Activated CD8-positive, alpha-beta memory T cell treated with anti-CD3 and anti-CD28 coated beads, Interleukin-2, amount 50 U/mL, for 24 hours (primary cell): ENCODE measurements at regions not wholly inside any gene's neighbourhood (a gene's known extent, or its start where the extent isn't known, plus 50 kb on each side); places are given as distances from the start of the nearest gene placed in this dataset.

Source experiments
- DNase-seq: peaks from one replicate; pipeline ENCODE4 v3.0.0-alpha.2; 2020; ENCODE audit errors: extremely low read depth

DNA sequence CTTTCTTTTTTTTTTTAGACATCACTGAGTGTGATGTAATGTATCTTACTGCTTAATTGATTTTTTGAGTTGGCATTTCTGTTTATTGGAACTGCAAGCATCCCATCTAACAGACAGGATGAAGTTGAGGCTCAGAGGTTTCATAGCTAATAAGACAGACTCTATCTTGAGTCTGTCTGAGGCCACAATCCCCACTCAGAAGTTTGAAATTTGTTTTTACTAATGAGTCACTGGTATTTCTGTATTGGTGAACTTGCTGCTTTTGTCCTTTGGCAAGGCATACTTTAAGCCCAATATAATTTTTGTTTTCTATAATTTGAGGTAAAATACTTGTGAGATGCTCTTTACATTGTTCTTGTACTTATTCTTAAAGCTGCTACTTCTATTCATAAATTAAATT lies 491.2 kb downstream of the PSAT1 start:
- no peak for DNase-seq

DNA sequence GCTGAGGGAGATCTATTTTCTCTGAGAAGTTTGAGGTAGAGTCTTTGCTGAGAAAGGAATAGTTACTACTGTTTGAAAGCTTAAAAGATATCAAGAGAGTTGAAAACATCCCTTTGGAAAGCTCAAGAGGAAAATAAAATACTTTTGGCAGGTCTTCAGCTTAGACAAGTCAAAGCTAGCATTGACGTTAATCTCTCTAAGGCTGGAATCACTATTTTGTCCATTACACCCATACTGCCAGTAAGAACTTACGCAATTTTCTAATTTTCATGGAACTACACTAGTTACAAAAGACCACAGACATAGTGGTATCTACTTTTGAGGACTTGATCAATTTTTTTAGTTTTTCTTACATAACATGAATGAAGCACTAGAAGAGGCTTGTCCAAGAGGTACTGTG lies 494.9 kb downstream of the PSAT1 start:
- no peak for DNase-seq

GRCh38 chr9:78792745-78793144 lies 495.8 kb downstream of the PSAT1 start:
- DNase-seq, result no peak

GRCh38 chr9:78805771-78806170 lies 508.8 kb downstream of the PSAT1 start:
- DNase-seq, result no peak

GRCh38 chr9:78806492-78807160 lies 509.7 kb downstream of the PSAT1 start:
- DNase-seq, result no peak

DNA sequence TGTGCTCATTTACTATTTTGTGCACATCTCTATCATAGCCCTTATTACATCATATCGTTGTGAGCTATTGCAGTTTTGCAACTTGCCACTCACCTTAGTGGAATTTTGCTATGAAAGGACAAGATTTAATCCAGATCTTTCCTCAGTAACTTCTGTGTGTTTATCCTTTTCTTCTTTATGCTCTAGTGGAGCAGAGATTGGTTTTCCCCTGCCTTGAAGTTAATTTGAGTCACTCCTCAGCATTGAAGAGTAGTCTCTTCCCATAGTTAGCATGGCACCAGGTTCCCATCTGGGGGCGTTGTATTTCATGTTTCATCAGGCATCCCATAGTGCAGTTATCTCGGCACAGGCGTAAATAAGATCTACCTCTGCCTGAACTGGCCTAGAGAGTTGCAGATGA lies 510.4 kb downstream of the PSAT1 start:
- DNase-seq, result no peak

DNA sequence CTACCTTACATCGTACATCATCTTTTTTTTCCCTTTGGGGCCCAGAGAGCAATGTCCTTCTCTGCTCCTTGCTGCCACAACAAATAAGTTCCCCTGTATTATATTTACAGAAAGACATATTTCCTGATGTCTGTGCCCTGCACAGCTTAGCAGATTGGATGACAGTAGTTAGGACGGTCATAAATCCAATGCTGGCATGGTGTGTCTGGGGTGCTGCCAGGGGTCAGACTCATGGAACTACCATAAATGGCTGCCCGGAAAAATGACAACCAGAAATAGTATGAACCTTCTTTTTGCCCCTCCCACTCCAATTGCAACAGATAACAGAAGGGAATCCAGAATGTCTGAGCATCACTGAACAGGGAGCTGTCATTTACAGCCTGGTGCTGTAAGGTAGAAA lies 511.1 kb downstream of the PSAT1 start:
- DNase-seq, result no peak

DNA sequence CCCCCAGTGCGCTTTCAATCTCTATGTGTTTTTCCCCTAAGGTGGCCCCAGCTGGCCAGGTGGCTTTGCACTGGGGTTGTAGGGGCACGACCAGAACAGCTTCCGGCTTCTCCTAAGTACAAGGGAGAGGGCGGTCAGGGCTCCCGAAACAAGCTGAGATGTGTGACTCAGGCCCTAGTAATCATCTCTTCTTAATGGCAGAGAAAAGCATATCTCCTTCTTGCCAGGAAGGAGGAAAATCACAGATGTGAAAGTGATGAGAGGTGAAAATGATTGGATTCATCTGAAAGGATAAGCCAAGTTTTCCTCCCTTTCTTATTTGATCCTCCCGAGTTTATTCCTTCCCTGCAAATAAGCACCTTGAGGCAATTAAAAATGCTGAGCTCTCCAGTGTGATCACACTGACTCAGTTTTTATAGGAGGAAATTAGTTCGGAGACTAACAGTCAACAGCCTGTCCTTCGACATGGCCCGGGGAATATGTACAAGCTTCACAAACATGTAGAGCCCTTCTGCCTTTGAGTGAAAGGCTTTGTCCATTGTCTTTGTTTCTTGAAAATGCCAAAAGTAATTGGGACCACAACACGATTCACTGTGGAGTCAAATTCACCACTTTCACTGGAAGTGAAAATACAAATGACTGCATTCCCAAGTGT lies 514.8 kb downstream of the PSAT1 start:
- DNase-seq, result no peak

GRCh38 chr9:78812665-78813064 lies 515.7 kb downstream of the PSAT1 start:
- no peak for DNase-seq

- DNase-seq, result no peak
These were observed 516.8 kb downstream of the PSAT1 start for GRCh38 chr9:78813602-78814180.

- DNase-seq, result no peak
These were observed 524.3 kb downstream of the PSAT1 start for GRCh38 chr9:78821126-78821822.

DNA sequence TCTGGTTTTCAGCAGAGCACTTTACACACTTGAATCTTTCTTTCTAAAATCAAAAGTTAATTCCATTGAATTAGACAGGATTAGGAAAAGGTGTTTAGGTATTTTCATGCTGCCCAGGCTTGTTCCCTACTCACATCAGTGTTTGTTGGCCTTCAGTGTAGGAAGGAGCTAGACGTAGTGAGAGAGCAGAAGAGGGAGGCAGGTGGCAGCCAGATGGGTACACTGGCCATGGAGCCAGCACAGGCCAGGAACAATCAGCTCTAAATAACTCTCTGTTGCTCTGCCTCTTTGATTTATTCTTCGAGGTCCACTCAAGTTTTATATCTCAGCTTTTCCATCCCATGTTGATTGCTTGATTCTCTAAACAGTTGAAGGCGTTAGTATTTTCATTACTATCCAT lies 529.6 kb downstream of the PSAT1 start:
- no peak for DNase-seq

DNA sequence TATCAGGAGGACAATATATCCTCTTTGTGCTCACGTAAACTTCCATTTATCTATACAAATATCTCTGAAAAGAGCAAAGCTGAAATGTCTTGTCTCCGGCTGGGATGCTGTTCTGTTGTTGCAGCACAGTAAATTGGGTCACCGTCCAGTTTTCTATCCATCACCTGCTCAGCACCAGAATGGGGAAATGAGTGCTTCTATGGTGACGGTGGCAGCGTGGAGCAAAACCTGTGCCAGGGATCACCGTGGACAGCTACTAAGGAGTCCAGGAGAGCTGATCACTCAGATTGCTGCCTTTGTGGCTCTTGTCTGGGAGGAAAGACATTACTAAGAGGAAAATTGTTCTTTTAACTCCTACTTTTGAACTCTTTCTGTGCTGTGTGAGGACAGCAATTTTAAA lies 531.6 kb downstream of the PSAT1 start:
- DNase-seq, result no peak

DNA sequence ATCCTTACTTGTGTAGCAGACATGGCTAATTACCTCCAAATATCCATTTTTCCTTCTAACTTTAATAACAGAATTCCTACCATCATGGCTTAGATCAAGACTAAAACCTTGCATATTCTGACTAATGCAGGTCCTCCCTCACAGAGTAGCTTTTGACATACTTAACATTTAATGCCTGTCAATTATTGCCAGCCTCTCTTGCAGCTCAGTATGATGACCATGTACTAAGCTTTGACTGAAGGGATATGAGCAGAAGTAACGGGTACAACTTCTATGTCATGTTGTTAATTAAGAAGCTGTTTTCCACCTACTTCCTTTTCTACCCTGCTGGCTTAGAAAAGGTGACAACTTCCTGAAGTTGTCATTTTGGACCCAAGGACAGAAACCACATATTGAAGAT lies 533.4 kb downstream of the PSAT1 start:
- no peak for DNase-seq

DNA sequence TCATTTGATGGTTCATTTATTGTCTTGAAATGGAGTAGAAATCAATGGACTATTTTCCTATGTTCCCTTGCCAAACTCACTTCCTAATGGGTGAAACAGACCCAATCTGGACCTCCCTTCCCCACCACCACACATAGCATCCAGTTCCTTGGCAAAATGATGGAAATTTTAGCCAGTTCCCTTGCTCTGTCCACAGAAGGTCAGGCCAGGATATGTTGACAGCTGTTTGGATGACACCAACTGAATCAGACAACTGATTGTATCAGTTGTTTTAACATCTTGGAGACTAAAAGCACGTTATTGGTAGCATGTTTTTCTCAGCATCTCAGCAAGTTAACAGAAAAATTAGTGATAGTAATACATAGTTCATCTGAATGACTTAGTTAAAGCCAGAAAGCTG lies 534.8 kb downstream of the PSAT1 start:
- DNase-seq, result no peak

DNA sequence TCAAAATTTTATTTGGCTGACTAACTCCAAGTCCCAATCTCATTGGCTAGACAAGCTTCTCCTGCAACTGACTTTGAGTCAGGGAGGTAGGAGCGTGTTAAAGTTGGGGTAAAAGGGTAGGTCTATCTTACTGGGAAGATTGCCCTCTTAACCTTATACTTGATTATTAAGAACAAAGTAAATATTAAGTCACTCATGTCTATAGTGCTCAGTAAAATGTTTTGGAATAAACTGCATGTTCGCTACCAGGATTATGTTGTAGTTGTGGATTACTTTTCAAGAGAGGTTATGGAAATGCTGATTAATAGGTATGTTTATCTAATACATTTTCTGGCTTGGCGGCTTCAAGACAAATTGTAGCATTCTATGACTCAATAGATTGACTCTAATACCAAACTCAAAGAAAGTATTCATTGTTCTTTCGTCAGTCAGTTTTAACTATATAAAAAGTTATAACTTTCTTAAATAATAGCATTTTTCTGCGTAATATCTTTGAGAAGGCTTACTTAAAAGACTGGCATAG lies 539.1 kb downstream of the PSAT1 start:
- DNase-seq, result no peak

DNA sequence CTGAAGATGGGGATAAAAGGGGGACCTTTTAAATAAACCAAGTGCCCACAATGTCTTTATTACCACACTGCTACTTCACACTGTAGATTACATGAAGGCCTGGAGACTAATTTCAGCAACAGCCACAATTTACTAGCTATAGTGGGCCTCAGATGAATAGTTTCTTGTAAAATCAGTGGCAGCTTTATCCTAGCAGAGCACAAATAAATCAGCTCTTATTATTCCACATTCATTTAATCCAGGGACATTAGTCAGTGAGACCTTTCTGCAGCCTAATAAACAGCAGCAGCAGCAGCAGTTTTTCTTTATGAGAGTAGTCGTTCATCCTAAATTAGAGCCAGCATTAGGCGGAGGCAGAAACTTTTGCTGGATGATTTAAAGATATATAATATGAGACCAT lies 542.3 kb downstream of the PSAT1 start:
- DNase-seq, result no peak

DNA sequence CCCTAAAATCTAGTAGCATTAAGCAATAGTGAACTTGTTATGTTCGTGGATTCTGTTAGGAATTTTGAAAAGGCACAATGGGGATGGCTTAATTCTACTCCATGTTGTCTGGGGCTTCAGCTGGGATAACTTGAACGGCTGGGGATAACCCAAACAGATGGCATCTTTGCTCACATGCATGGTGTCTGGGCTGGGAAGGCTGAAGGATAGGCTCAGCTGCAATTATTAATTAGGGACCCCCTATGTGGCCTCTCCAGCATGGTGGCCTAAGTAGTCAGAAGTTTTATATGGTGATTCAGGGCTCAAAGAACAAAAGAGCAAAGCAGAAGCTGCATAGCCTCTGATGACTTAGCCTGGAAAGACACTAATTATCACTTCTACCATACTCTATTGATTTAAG lies 551.1 kb downstream of the PSAT1 start:
- no peak for DNase-seq

DNA sequence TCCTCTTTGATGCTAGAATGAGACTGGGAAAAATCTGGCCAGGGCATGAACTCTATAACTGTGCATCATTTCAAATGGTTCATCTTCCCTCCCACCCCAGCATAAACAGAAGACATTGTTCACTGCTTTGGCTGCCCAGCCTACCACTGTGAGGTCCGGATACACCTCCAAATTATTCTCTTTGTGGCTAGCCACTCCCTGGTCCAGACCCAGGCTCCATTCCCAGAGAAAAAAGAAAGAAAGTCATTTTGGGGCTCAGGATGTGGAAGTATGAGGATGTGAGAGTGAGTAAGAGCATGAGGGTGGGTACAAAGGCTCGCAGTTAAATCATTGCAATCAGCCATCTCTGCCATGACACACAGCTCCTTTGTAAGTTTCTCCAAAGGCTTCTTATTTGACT lies 559.2 kb downstream of the PSAT1 start:
- DNase-seq, result no peak

- no peak for DNase-seq
These were observed 559.9 kb downstream of the PSAT1 start for GRCh38 chr9:78856781-78857180.

DNA sequence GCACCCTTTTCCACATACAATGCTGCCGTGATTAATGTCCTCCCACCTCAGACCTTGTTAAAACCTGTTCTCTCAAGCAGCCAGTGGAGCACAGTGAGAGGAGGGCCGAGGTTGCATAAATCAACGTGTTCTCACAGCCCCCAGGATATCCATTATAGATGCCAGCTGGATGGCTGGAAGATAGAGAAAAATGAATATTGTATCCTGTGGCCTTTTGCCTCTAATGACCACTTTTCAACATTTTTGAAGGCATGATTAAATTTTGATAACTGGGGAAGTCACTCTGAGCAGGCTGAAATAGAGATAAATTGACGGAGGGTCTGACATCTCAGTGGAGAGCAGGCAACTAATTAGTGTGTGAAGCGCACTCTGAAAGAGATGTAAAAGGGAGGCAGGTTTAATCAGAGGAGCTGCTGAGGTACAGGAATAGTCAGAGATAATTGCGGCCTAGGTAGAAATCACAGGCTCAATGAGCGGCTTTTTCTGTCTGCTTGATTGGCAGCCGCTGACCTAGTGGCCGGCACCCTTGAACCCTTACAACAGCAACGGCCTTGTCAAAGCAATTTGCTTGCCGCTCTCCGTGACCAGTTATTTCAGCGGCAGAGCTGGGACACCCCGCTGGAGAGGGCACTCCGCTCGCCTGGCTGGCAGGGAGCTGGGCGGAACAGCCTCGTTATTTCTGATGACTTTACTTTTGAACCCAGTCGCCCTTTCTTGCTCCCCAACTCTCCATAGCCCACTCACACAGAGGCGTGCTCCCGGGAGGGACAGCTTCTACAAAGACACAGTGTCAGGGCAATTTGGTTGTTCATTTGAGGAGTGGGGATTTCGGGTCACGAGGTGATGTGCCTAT lies 560.7 kb downstream of the PSAT1 start:
- no peak for DNase-seq

DNA sequence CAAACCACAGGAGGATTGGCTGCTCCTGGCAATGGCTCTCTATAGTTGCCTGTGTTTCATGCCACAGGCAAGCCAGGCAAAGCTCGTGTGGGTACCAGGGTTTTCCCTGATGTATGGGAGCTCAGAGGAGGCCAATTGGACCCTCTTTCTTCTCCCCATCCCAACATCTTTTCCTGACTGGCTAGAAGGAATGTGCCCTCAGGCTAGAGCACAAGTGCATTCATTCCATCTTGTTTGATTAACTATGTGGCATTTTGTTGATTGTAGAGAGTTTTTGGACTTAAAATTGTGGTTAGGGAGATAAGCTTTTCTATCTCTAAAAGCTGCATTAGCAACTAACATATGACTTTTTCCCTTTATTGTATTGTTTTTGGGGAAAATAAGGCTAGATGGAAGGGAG lies 561.3 kb downstream of the PSAT1 start:
- no peak for DNase-seq
